Activated CD8-positive, alpha-beta memory T cell treated with anti-CD3 and anti-CD28 coated beads for 1 hour (primary cell): ENCODE measurements at regions not wholly inside any gene's neighbourhood (a gene's known extent, or its start where the extent isn't known, plus 50 kb on each side); places are given as distances from the start of the nearest gene placed in this dataset.

Experiments used
- DNase-seq, 2 donors: peaks; one replicate each; pipeline ENCODE4 v3.0.0-alpha.2; 2020; ENCODE audit warnings: low read depth in 1 of 2; ENCODE audit errors: extremely low read depth in 1 of 2

DNA sequence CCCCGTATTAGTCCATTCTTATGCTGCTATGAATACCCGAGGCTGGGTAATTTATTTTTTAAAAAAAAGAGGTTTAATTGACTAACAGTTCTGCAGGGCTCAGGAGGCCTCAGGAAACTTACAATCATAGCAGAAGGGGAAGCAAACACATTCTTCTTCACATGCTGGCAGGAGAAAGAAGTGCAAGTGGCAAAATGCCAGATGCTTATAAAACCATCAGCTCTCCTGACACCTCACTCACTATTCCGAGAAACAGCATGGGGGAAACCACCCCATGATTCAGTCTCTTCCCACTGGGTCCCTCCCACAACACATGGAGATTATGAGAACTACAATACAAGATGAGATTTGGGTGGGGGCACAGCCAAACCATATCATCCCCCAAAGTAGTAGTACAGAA, 2148.5 kb upstream of the PIK3C3 start:
- no peak for DNase-seq

DNA sequence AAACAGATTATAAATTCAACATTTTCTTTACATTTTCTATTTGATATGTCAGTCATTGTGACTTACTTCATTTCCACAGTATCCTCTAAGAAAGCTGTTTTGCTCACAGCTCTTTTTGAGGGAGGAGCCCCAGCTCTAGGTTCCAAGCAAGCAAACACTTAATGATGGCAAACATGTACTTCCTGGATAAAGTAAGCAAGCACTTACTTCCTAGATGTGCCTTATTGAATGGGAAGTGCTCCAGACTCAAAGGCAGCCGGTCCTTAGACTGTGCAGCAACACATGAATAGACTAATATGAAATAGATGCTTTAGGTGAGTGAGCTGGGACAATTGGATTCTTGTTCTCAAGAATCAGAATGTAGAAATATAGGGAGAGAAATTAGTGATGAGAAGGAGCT, 2149.8 kb upstream of the PIK3C3 start:
- DNase-seq, result no peak

DNA sequence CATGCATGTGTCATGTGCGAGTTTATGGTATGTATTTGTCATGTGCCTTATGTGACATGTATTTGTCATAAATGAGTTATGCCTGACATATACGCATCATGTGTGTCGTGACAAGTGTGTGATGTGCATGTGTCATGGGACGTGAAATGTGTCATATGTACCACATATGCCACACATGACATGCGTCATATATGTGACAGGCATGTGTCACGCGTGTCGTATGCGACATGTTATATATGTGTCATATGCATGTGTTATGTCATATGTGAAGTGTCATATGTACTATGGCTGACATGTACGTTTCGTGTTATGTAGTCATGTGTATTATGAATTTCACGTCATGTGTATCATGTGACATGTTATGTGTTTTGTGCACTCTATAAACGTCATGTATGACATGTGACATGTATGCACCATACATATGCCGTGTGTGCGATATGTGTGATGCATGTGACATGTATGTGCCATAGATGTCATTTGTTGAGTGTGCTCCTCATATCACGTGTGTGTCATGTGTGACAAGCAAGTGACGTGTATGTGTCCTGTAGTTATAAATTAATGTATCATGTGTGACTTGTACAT, 2152.3 kb upstream of the PIK3C3 start:
- DNase-seq, result no peak

DNA sequence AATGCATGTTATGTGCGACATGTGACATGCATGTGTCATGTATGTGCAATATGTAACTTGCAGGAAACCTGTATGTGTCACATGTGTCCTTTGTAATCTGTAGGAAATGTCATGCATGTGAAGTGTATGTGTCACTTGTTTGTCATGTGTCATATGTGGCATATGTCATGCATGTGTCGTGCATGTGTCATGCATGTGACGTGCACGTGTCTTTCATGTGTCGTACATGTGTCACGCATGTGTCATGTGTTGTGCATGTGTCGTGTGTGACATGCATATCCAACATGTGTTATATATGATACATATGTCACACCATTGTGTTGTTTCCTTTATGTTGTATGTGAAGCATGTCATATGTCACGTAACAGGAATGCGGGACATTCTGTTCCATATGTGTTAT, 2153.2 kb upstream of the PIK3C3 start:
- no peak for DNase-seq

DNA sequence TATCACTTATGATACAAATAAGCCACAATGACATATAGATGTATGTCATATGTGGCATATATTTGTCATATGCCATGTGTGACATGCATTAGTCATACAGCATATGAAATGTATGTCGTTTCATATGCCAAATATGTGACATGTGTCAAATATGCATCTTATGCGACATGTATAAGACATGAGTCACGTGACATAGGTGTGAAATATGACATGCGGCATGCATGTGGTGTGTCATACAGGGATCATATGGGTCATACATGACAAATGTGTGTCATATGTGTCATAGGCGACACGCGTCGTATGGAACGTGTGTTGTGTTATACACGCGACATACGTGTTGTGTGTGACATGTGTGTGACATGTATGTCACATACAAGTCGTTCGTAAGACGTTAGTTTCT, 2154.0 kb upstream of the PIK3C3 start:
- no peak for DNase-seq

DNA sequence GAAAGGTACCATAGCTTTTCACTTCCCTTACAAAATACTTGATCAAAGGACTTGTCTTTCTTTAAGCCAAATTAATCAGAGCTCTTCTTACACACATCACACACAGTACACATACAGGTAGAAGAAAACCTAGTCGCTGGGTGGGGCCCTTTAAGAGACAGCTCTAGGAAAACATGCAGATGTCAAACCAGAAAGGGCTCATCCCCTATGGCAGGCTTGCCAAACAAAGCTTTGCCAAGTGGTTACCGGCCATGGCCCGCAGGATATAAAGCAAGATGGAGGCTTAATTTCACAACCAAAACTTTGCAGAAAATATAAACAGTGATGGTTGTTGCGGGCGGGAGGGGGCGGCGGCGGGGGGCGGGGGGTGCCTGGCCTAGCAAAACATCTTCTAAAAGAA, 2156.0 kb upstream of the PIK3C3 start:
- DNase-seq, result no peak

DNA sequence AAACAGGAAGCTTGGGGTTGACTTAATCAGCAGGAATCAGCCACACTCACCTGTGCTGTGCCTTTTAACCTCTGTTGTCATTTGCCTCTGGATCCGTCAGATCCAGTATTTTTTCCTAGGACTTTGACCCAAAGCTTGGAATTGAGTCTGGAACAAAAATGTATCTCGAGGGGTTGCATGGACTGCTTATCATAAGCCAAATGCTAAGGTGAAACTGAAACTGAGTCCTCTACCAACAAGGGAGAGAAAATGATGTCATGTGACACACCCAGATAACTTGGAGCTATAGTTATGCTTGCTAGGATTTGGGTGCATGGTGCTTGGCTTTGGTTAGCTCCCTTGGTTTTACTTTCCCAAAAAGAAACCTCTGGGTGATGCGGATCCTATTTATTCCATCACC, 2158.6 kb upstream of the PIK3C3 start:
- no peak for DNase-seq

DNA sequence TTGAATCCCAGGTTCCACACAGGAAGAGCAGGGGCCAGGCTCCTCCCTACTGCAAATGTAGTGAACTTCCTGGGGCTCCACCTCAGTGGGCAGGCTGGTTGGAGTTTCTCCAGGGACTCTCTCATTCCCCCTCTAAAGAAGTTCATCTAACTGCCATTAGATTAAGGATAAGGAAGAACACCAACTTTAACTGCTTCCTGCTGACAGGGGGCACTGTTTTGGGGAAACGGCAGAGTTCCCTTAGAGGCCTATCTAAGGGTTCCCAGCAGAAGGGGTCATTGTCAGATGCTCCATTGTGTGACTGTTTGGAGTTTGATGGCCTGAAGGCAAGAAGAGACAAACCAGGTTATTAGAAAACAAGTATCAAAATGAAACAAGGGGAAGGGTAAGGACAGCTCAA, 2159.7 kb upstream of the PIK3C3 start:
- no peak for DNase-seq

DNA sequence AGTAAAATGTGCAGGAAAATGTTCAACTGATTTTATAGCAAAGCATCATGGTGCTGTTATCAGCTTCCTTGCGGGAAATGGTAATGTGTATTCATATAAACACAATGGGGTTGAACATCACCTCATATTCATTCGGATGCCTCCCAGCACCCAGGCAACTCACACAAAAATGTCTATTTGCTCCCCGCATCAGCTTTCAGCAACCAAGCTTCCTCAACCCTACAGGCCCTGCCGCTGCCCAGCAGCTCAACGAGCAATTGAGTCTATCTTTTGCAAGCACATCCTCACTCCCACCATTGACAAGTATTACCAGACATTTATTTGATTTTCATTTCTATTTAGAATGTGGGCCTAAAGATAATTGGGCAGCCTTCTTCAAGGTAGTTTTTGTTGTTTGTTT, 2161.4 kb upstream of the PIK3C3 start:
- DNase-seq, result no peak

DNA sequence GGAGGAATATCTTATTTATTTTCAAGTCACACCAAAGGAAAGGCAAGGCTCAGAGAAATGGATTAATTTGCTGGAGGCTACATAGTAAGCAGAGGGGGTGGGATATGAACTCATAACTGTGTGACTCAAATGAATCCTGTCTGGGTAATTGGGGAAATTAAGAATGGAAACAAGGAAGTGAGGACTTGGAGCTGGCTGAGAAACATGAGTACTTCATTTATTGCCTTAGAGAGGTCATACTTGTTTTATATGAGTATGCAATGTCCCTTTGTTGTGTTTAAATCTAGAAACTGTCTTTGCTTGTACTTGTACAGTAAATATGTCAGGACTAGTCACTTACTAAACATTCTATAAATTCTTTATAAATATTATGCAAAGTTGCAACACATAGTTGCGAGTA, 2166.7 kb upstream of the PIK3C3 start:
- no peak for DNase-seq

DNA sequence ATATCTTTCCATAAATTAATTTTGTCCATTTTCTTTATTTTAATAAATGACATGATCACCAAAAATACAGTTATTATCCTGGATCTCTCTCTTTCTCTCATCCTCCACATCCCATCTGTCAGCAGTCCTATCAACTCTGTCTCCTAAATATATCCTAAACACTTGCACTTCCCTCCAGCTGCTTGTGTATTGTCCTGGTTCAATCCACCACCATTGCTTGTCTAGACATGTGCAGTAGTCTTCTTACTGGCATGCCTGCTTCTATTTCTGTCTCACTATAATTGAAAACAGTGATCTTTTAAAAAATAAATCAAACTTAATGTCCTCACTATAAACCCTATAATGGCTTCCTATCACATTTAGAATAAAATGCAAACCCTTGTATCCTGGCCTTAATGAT, 2168.6 kb upstream of the PIK3C3 start:
- DNase-seq, result no peak

DNA sequence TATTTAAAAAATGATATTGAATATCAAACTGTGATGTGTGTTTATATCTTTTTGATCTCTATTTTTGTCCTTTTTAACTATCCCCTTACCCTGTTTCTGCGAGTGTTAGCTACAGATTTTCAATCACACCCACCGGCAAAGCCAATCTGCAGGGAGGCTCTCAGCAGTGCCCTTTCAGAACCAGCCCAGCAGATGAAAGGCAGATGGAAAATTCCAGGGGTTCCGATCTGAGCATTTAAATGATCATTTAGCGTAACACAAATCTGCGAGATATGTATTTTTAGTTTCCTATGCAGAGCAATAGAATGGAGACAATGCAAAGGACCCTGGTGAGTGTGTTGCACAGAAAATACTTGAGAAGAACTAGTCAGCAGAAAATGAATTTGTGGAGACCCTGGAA, 2170.5 kb upstream of the PIK3C3 start:
- no peak for DNase-seq

DNA sequence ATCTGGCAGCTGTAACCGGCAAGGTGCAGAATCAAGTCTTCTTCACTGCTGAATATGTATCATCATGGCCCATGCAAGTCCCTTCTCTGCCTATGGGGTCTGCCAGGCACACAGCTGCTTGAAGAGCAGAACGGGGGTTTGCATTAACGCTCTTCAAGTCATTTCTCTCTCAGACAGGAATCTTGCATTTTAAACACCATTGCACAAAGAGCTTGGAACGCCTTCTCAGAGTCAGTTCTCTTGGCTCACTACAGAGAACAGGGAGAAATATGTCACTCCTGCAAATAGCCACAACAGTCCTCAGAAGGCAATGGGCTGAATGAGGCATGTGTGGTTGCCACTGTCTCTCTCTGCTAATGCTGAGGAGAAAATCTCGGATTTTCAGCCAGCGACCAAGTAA, 2173.5 kb upstream of the PIK3C3 start:
- no peak for DNase-seq

DNA sequence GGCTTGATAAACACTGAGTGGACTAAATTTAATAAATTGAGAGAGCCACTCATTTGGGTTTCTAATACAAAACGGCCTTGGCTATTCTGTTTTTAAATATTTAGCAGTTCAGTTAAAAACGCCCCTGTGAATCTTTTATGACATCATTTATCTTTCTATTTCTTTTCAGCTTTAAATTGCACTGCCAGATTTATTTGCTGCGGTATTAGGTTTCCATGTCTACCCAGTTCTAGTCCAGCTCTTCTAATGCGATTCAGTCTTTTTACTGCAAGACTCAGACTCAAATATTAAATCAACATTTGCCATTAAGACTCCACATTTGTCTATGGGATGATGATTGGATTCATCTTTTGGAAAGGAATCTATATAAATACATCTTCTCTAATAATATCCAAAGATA, 2174.3 kb upstream of the PIK3C3 start:
- DNase-seq, result no peak

DNA sequence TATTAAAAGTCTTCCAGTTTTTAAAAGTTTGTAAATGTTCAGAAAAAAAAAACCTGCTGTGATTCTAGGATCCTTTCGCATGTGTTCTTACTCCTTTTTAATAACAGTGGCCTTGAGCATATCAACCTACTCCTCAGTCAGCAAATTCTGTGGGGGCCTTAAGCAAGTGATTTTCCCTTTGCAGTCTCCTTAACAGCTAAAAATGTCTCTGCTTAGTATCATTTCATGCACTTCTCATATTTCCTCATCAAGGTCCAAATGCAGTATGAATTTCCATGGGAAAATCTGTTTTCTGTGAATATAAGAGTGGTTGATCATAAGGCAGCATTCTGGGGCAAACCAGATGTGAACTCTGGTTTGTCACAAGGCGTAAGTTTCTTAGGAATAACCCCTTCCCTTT, 2175.1 kb upstream of the PIK3C3 start:
- DNase-seq, result no peak

DNA sequence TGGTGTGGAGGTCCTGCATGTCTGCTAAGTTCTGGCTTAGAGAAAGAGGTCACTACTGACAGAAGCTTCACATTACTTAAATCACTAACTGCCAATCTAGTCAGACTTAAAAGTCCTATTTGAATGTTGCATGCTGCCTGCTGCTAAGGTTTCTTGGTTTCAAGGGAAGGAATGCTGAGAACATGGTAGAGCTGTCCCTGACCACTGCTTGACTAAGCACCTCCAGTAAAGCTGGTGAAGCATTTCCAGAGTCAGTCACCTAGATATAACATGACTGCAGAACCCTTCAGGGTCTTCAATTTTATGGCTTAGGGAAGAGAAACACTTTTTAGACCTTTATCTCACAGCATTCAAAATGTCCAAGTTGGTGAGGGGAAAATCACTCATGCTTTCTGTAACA, 2178.3 kb upstream of the PIK3C3 start:
- no peak for DNase-seq

DNA sequence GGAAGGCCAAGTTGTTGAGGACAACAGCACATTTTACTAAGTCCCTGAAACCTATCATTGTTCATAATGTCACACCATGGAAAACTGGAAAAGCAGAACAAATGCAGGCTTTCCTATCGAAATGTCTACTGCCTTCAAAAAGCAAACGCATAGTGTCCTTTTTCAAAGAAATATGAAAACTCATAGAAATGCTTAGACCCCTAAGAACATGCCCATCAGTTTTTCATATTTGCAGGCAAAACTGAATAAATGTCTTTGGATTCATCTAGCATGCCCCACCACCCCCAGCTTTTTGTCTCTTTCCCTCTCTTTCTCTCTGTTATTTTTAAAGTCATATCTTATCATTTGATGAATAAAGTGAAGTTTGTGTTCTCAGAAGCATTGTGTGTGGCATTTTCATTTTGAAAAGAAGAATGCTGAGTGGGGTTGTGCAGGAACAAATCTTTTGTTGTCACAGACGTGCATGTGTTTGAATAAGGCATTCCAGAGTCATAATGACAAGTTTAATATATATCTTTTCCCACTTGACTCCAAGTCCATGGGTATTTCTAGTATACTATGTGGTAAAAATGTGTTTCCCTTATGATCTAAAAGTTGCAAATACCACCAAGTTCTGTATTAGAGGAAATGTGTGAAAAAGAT, 2180.0 kb upstream of the PIK3C3 start:
- no peak for DNase-seq

DNA sequence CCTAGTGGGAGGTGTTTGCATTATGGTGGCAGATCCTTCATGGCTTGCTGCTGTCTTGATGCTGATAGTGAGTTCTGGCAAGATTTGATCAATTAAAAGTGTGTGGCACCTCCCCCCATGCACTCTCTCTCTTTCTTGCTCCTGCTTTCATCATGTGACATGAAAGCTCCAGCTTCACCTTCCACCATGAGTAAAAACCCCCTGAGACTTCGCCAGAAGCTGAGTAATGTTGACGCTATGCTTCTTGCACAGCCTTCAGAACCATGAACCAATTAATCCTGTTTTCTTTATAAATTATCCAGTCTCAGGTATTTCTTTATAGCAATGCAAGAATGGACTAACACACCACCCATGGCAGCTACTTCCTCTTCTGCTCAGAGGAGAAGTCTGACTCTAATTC, 2181.4 kb upstream of the PIK3C3 start:
- DNase-seq, result no peak

DNA sequence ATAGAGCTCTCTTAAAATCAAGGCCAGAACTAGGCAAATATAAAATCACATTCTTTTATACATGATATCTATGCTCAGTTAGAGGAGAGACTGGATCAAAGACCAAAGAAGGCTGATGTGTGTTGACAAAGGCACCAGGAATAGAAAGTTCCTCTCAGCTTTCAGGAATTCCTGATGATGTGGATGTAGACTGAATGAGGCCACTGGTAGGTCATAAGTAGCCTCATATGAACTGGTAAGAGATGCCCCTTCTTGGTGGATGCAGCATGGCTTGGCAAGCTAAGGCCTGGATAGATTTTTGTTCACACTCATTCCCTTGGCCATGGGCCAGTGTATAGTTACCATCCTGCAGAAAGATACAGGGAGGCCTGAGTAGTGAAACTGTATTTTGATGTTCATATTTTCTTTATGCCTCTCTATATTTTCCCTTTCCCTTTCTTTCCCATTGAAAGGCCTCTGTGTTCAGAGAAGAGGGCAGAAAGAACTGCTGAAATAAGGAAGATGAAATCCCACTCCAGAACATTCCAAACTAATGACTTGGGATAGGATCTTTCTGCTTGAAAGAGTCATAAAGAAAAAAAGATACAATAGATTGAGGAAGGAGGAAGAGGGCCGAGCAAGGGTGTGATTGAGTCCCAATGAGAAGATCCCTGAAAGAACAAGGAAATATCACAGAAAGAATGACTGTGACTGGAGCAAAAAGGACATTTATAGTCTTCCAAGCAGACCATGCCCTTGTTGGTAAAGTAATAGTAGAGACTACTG, 2182.7 kb upstream of the PIK3C3 start:
- DNase-seq, result no peak

DNA sequence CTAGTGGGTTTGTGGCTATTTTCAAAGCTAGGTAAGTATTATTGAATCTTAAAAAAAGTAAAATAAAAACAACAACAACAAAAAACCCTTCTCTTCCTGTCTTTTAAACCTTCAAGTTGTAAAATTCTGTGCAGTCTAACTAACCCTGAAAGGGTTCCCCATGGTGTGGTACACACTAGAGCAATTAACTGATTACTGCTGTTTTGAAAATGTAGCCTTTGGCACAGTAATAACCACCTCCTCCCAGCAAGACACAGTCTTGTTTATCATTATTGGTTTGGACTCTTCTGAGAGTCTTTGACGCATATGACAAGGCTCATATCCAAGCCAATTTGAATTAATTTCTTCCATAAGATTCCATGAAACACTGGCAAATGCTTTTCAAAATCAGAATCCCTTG, 2184.6 kb upstream of the PIK3C3 start:
- no peak for DNase-seq

DNA sequence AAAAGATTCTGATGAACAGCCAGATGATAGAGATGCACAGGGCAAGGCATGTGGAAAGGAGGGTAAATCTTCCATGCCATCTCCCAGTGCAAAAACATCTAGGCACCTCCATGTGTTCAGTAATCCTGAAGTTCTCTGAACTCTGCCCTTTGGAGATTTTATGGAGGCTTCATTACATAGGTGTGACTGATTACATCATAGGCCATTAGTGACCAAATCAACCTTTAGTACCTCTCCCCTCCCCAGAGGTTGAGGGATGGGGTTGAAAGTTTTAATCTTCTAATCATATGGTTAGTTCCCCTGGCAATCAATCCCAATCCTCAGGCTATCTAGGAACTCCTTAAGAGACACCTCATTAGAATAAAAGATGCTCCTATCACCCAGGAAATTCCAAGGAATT, 2190.2 kb upstream of the PIK3C3 start:
- DNase-seq, result no peak

DNA sequence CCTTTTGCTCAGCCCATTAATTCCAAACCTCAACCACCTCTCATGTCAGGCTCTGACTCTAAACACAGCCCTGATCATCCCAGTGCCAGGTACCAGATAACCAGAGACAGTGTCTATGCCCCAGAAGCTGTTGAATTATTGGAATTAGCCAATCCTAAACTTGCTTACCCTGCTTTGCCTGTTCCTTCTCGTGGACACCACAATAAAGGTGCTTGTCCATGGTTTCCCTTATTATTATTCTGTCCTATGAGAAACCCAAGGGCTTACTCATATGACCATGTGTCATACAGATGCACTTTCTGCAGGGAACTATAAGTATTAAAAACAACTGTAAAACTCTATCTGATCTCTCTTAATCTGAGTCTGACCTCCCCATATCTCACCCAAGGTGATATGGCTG, 2193.8 kb upstream of the PIK3C3 start:
- no peak for DNase-seq

DNA sequence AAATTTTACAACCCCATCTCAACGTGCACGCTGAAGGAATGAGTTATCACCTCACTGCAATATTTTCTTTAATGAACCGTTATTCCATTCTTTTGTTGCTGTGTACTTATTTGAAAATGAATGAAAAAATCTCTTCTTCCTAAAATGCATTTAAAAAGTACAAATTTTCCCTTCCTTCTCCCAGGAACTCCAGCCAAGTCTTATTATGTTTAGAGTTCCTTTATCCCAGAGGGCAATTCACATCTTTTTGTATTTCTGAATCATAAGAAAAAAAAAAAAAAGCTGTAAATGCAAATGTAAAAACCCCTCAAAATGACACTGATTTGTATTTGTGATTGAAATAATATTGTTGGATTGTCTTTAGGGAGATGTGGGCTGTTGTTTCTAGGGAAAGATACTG, 2194.3 kb upstream of the CELF4 start:
- DNase-seq, result no peak
